ENCODE measurements at regions not wholly inside any gene's neighbourhood (a gene's known extent, or its start where the extent isn't known, plus 50 kb on each side); places are given as distances from the start of the nearest gene placed in this dataset.

DNA sequence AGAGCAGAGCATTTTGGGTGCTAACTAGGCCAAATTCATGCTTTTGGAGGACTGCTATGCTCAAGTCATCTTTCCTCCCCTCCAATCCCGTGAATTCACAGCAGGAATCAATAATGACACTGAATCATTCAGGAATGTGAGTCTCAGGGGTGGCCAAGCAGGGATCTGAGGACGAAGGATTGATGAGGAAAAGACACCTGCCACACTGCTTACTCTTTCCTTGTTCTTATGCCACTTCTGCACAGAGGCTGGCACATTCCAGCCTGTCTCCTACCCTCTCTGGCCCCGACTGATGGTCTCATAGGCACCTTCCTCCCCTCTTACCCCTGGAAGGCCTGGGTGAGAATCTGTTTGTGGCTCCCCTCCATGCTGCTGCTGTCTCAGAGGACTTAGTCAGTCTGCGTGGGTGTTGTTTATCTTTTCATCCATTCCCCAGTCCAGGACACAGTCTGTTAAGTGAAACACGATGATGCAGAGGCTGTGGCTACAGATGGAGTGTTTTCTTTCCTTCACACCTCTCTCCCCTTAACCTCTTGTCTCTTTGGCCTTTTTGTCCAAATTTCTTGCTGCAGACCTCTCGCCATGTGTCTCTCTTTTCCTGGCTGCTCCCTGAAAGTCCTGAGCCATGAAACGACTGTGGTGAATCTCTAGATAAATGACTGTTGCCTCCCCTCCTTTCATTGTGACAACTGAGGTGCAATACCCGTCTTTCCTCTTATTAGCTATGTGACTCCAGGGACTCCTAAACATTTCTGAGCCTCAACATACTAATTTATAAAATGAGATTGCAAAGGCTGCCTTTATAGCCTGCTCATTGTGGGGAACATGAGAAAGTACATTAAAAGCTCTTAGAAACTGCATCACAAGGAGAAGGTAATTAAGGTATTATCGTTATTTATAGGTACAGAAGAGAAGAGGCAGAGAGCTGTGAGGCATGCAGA, 86.9 kb downstream of the RDH14 start:
- DNase-seq (ENCODE audit: low read depth), result peak; percentile 82
- no peak overlapping the region for H3K4me3 ChIP-seq (ENCODE audit: low read depth, low read length)
- TF ChIP-seq CTCF (IDR thresholded peaks at IDR 0.05; ENCODE audit: insufficient read depth, low read depth, low read length), result no peak

- TF ChIP-seq CTCF (IDR thresholded peaks at IDR 0.05; ENCODE audit: insufficient read depth, low read depth, low read length), result no peak
- H3K4me3 ChIP-seq (ENCODE audit: low read depth, low read length), result no peak overlapping the region
- DNase-seq (ENCODE audit: low read depth), result no peak
These were observed 92.6 kb downstream of the RDH14 start for GRCh38 chr2:18467749-18468360.

DNA sequence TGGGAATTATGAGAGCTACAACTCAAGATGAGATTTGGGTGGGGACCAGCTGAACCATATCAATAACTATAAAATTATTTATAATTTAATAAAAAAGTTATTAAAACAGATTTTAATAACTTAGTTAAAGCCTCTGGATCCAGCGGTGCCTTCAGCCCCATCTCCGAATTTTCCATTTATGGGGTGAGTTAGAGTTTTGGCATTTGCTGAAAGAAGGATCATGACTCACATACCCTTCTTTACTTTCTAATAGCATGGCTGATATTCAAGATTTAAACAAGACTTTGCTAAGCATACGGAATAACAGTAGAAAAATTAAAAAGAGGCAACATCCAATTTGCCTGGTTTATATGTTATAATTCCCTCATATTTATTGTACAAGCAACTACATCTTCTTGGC, 94.5 kb downstream of the RDH14 start:
- DNase-seq (ENCODE audit: low read depth), result no peak
- no peak overlapping the region for H3K4me3 ChIP-seq (ENCODE audit: low read depth, low read length)
- no peak for TF ChIP-seq CTCF (IDR thresholded peaks at IDR 0.05; ENCODE audit: insufficient read depth, low read depth, low read length)

GRCh38 chr2:18464913-18465312, 95.5 kb downstream of the RDH14 start:
- DNase-seq (ENCODE audit: low read depth), result no peak
- no peak overlapping the region for H3K4me3 ChIP-seq (ENCODE audit: low read depth, low read length)
- no peak for TF ChIP-seq CTCF (IDR thresholded peaks at IDR 0.05; ENCODE audit: insufficient read depth, low read depth, low read length)

GRCh38 chr2:18456026-18456425, 104.4 kb downstream of the RDH14 start:
- no peak overlapping the region for H3K4me3 ChIP-seq (ENCODE audit: low read depth, low read length)
- DNase-seq (ENCODE audit: low read depth), result no peak
- no peak for TF ChIP-seq CTCF (IDR thresholded peaks at IDR 0.05; ENCODE audit: insufficient read depth, low read depth, low read length)

GRCh38 chr2:18455236-18455862, 105.1 kb downstream of the RDH14 start:
- H3K4me3 ChIP-seq (ENCODE audit: low read depth, low read length), result no peak overlapping the region
- peak; percentile 33 for DNase-seq (ENCODE audit: low read depth)

More at GRCh38 chr2:18455236-18455862, 105.1 kb downstream of the RDH14 start:
- peak; percentile 44 for TF ChIP-seq CTCF (IDR thresholded peaks at IDR 0.05; ENCODE audit: insufficient read depth, low read depth, low read length)

All from fibroblast of villous mesenchyme (primary cell).